GM12892 (cell line): ENCODE measurements at regions not wholly inside any gene's neighbourhood (a gene's known extent, or its start where the extent isn't known, plus 50 kb on each side); places are given as distances from the start of the nearest gene placed in this dataset.
"Not testable (repeated sequence)": the region's sequence is repeated elsewhere in the genome, so short reads cannot be mapped to it uniquely, and the experiment has no call there.

Experiments
- DNase-seq: peaks from one replicate; pipeline ENCODE4 v3.0.0; 2011; ENCODE audit not compliant: insufficient read length
- FAIRE-seq: peaks from 2 replicates; lab custom pipeline; 2011; peaks lifted over from hg19 to GRCh38; lab: Jason Lieb, UNC
- POLR2A ChIP-seq: IDR thresholded peaks from 2 replicates; pipeline ENCODE4 v1.6.1; 2011; ENCODE audit warnings: low read depth, low read length, control low read depth
- POLR2AphosphoS5 ChIP-seq: IDR thresholded peaks from 2 replicates; pipeline ENCODE4 v1.6.1; 2011; ENCODE audit warnings: low read depth, low read length, control low read depth
- TAF1 ChIP-seq: IDR thresholded peaks from 2 replicates; pipeline ENCODE4 v1.6.1; 2011; ENCODE audit warnings: low read depth, mild to moderate bottlenecking, control low read depth, low read length, borderline replicate concordance

DNA sequence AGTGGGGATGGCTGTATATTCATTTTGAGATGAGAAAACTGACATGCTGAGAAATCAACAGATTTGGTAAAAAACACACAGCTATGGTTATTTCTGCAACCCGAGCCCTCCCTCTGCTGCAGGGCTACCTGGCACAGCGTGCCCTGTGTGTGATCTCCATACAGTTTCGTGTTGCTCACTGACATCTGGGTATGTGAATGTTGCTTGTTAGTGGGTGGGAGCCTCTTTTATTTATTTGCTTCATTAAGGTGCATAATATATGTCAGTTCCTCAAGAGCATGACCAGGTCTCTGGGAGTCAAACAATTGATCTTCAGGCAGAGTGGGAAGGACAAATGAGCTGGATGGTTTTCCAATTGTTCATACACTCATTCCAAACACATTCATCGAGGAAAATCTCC, 139.1 kb upstream of the FHL2 start:
- DNase-seq: no peak
- TF ChIP-seq TAF1 (no peak), POLR2AphosphoS5 (no peak), POLR2A (no peak)
- FAIRE-seq: no peak

DNA sequence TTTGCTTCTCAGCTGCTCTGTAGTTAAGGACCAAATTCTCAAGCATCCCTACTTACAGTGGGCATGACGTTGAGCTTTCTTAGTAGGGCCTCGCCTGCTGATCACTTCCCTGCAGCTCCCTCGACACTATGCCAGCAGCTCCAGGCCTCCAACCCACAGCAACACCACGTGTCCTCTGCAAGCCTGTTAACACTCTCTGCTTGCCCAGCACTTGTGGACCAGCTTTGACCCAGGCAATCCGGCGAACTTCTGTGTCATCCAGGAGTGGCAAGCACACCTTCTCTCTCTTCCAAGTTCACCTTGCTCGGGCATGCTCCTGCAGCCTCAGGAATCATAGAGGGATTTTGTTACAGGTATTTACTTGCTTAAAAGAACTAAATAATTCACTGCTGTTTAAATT, 138.6 kb upstream of the FHL2 start:
- FAIRE-seq (no peak), DNase-seq (no peak)
- TF ChIP-seq POLR2AphosphoS5: no peak
- TF ChIP-seq POLR2A: no peak
- TF ChIP-seq TAF1: no peak

GRCh38 chr2:105536175-105536574, 137.3 kb upstream of the FHL2 start:
- no peak for FAIRE-seq

DNA sequence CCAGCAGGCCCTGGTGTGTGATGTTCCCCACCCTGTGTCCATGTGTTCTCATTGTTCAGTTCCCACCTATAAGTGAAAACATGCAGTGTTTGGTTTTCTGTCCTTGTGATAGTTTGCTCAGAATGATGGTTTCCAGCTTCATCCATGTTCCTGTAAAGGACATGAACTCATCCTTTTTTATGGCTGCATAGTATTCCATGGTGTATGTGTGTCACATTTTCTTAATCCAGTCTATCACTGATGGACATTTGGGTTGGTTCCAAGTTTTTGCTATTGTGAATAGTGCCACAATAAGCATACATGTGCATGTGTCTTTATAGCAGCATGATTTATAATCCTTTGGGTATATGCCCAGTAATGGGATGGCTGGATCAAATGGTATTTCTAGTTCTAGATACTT, 130.4 kb upstream of the FHL2 start:
- DNase-seq, FAIRE-seq: not testable (repeated sequence)

More at GRCh38 chr2:105536175-105536574, 137.3 kb upstream of the FHL2 start:
- TF ChIP-seq TAF1: no peak
- no peak for TF ChIP-seq POLR2AphosphoS5
- no peak for TF ChIP-seq POLR2A
- no peak for DNase-seq

GRCh38 chr2:105526000-105526925, 127.4 kb upstream of the FHL2 start:
- DNase-seq (no peak), FAIRE-seq (no peak)
- TF ChIP-seq TAF1 (no peak), POLR2A (no peak), POLR2AphosphoS5 (no peak)

DNA sequence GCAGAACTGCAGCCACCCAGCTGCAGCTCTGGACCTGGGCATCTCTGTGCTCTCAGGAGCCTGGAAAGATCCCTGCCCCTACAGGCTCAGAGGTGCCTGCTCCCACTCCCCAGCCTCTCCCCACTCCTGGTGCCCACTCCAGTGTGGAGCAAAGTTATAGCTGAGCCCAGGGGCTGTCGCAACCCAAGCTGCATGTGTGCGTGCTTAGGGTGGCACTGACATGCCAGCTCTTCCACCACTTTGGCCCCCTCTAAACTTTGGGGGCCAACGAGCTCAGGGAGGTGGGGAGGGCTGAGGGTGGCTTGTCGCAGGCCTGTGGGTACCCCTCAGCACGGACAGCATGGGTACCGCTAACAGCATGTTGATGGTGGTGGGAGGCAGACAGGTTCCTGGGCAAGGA, 126.3 kb upstream of the FHL2 start:
- DNase-seq: no peak
- no peak for TF ChIP-seq TAF1
- TF ChIP-seq POLR2AphosphoS5: no peak
- no peak for TF ChIP-seq POLR2A
- no peak for FAIRE-seq

- FAIRE-seq (no peak), DNase-seq (no peak)
- TF ChIP-seq TAF1 (no peak), POLR2A (no peak), POLR2AphosphoS5 (no peak)
These were observed 123.8 kb upstream of the FHL2 start for GRCh38 chr2:105522645-105523044.

DNA sequence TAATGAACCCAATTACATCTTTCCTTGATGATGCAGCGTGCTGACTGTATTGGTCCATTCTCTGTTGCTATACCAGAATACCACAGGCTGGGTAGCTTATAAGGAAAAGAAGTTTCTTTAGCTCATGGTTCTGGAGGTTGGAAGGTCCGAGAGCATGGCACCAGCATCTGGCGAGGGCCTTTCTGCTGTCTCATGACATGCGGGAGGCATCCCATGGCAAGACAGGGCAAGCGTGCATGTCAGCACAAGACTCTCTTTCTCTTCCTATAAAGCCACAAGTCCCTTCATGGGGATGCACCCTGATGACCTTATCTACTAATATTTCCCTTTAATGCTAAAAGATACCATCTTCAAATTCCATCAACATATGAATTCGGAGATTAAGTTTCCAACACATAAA, 122.8 kb upstream of the FHL2 start:
- FAIRE-seq (no peak), DNase-seq (no peak)
- TF ChIP-seq POLR2AphosphoS5 (no peak), POLR2A (no peak), TAF1 (no peak)

GRCh38 chr2:105521176-105521575, 122.3 kb upstream of the FHL2 start:
- DNase-seq: no peak
- TF ChIP-seq TAF1 (no peak), POLR2A (no peak), POLR2AphosphoS5 (no peak)
- FAIRE-seq: no peak

DNA sequence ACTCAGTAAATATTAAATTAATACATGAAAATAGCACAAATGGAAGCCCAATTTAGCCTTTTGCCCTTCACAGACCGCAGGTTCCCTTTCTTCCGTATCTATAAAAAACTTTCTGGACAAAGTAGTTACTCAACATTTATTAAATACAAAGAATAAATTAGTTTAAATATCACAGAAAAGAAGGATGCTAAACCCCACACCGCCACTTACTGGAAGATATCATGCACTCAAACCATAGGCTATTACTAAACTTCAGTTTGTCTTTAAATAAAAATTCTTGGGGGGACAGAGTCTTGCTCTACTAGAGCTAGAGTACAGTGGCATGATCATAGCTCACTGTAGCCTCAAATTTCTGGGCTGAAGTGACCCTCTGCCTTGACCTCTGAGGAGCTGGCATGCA, 120.7 kb upstream of the FHL2 start:
- DNase-seq: no peak
- TF ChIP-seq POLR2A: no peak
- TF ChIP-seq TAF1: no peak
- no peak for TF ChIP-seq POLR2AphosphoS5
- no peak for FAIRE-seq

GRCh38 chr2:105518897-105519296, 120.0 kb upstream of the FHL2 start:
- DNase-seq (no peak), FAIRE-seq (no peak)
- TF ChIP-seq POLR2A (no peak), TAF1 (no peak), POLR2AphosphoS5 (no peak)

DNA sequence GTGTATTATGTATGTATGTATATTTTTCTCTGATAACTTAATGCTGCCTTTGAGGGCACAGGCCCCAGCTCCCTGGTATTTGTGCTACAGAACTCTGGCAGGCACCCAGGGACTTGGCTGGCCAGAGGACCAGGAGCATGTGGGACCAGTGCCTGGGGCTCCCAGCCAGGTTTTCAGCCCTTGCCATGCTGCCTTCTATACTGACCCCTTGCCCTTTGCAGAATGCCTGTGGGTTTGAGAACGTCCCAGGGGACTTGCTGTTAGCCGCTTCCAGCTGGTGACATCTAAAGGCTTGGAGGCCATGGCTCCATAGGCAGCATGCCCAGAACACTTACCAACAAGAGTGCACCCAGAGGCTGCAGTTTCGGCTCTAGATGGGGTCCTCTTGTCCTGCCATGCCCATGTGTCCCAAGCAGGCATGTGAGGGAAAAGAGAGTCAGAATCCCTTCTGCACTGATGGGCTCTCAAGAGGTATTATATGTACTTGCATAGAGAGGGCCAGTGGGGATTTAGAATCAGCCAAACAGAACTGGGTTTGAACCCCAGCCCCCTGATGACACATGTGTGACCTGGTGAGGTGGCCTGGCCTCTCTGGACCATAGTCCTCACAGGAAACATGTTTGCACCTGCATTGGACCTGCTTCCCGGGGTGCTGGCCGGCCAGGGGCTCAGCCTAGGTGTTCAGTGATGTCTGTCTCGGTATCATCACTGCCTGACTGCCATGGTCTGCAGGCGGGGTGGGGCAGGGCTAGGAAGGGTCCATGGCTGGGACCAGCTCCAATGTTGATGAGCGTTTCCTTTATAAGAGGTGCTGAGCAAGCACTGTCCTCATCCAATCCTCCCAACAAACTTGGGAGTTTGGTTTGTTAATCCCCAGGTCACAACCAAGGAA, 119.2 kb upstream of the FHL2 start:
- DNase-seq (no peak), FAIRE-seq (no peak)
- TF ChIP-seq POLR2AphosphoS5: no peak
- TF ChIP-seq POLR2A: no peak
- TF ChIP-seq TAF1: no peak
